Activated B cell treated with CpG ODN at 0.5 μM for 24 hours (primary cell): ENCODE measurements at regions not wholly inside any gene's neighbourhood (a gene's known extent, or its start where the extent isn't known, plus 50 kb on each side); places are given as distances from the start of the nearest gene placed in this dataset.

ENCODE experiments used
- ATAC-seq: fragments of 200-7000 bp; cut with Tn5 transposase; one replicate; pipeline ENCODE4 v1.10.0; 2021; ENCODE audit warnings: low read depth, mild to moderate bottlenecking, moderate library complexity
- CTCF ChIA-PET: fragments of 350-600 bp; sonication (Branson Sonifier 250); formaldehyde crosslinking; loops from one replicate; lab custom pipeline; 2021; ENCODE audit warnings: antibody characterized with exemption; lab: Charles Lee
- POLR2A ChIA-PET: fragments of 350-600 bp; sonication (Branson Sonifier 250); formaldehyde crosslinking; loops from one replicate; lab custom pipeline; 2021; ENCODE audit warnings: antibody characterized with exemption; lab: Charles Lee
- DNase-seq: peaks from one replicate; pipeline ENCODE4 v3.0.0; 2022
- H3K27ac Mint-ChIP-seq: one replicate; pipeline ENCODE4 v1.8.0; 2020; ENCODE audit warnings: mixed read lengths
- H3K27me3 Mint-ChIP-seq: one replicate; pipeline ENCODE4 v1.8.0; 2021; ENCODE audit warnings: mixed read lengths
- H3K36me3 Mint-ChIP-seq: one replicate; pipeline ENCODE4 v1.8.0; 2021; ENCODE audit warnings: low read depth, mixed read lengths
- H3K4me1 Mint-ChIP-seq: one replicate; pipeline ENCODE4 v1.8.0; 2021; ENCODE audit warnings: mixed read lengths
- H3K4me3 Mint-ChIP-seq: one replicate; pipeline ENCODE4 v1.8.0; 2020; ENCODE audit warnings: mild to moderate bottlenecking, mixed read lengths
- H3K9me3 Mint-ChIP-seq: one replicate; pipeline ENCODE4 v1.8.0; 2020; ENCODE audit warnings: mixed read lengths
- intact Hi-C: fragments of 100-400 bp; cut with micrococcal nuclease; formaldehyde crosslinking; loops from one replicate; pipeline ENCODE4 v1.15.1; 2024
- TF ChIP-seq, protein P1 (sequence below): fragments of 200-600 bp; IDR thresholded peaks from one replicate; pipeline ENCODE4 v1.8.0; 2022; ENCODE audit warnings: antibody characterized with exemption, mild to moderate bottlenecking

- ATAC-seq (no peak), DNase-seq (no peak)
- Mint-ChIP-seq H3K36me3 (no peaks in the 10 kb centered on the region), H3K4me1 (no peaks in the 10 kb centered on the region), H3K4me3 (no peak overlapping the region), H3K27ac (no peak overlapping the region), H3K27me3 (peaks cover 4% of the 10 kb centered on the region), H3K9me3 (no peaks in the 10 kb centered on the region)
- ChIA-PET POLR2A (no interaction called here), CTCF (no interaction called here)
- intact Hi-C loops = no loop called here
- TF ChIP-seq, protein P1, sequence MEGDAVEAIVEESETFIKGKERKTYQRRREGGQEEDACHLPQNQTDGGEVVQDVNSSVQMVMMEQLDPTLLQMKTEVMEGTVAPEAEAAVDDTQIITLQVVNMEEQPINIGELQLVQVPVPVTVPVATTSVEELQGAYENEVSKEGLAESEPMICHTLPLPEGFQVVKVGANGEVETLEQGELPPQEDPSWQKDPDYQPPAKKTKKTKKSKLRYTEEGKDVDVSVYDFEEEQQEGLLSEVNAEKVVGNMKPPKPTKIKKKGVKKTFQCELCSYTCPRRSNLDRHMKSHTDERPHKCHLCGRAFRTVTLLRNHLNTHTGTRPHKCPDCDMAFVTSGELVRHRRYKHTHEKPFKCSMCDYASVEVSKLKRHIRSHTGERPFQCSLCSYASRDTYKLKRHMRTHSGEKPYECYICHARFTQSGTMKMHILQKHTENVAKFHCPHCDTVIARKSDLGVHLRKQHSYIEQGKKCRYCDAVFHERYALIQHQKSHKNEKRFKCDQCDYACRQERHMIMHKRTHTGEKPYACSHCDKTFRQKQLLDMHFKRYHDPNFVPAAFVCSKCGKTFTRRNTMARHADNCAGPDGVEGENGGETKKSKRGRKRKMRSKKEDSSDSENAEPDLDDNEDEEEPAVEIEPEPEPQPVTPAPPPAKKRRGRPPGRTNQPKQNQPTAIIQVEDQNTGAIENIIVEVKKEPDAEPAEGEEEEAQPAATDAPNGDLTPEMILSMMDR = no peak
These were observed 476.4 kb downstream of the KIF4B start for GRCh38 chr5:155489949-155490348.

DNA sequence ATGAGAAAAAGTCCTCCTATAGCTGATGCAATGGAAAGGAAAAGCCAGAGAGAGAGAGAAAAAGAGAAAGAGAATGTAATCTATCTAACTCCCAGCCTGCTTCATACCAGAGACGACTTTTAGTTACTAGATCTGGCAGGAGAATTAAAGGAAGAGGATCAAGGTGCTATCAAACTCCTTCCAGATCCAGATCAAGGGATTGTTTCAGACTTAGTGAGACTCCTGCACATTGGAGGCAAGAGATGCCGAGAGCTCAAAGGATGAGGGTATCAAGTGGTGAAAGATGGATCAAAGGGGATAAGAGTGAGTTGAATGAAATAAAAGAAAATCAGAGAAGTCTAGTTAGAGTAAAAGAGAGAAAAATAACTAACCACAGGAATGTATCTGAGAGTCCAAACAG is 478.6 kb downstream of the KIF4B start:
- TF ChIP-seq, protein P1 = no peak
- H3K27me3 Mint-ChIP-seq = peaks cover 3% of the 10 kb centered on the region
- no peaks in the 10 kb centered on the region for H3K4me1 Mint-ChIP-seq
- no peaks in the 10 kb centered on the region for H3K36me3 Mint-ChIP-seq
- POLR2A ChIA-PET = no interaction called here
- H3K27ac Mint-ChIP-seq = no peak overlapping the region
- no peaks in the 10 kb centered on the region for H3K9me3 Mint-ChIP-seq
- DNase-seq (no peak), ATAC-seq (no peak)
- intact Hi-C loops = no loop called here
- H3K4me3 Mint-ChIP-seq = no peak overlapping the region
- CTCF ChIA-PET = no interaction called here

DNA sequence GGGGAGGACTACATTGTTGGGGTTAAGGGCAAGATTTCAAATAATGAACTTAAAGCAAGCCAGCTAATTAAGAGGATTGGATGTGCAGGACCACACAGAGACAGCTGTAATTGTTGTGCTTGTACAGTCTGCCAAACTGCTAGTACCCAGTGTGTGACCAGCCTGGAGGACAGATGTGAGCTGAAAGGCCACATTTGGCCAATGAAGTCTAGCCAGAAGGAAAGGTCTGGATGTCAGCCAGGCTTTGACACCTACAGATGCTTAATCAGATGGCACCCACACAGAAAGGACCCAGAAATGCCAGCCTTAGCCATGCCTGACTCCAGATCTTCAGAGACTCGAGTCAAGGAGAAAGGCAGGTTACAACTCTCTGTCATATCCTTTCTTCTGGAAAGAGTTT is 491.1 kb downstream of the KIF4B start:
- no peak overlapping the region for H3K27ac Mint-ChIP-seq
- H3K9me3 Mint-ChIP-seq = no peaks in the 10 kb centered on the region
- H3K27me3 Mint-ChIP-seq = no peaks in the 10 kb centered on the region
- no peaks in the 10 kb centered on the region for H3K4me1 Mint-ChIP-seq
- TF ChIP-seq, protein P1 = no peak
- no peak overlapping the region for H3K4me3 Mint-ChIP-seq
- DNase-seq (no peak), ATAC-seq (no peak)
- no peaks in the 10 kb centered on the region for H3K36me3 Mint-ChIP-seq
- POLR2A ChIA-PET = no interaction called here
- intact Hi-C loops = no loop called here
- CTCF ChIA-PET = no interaction called here

- CTCF ChIA-PET = no interaction called here
- intact Hi-C loops = no loop called here
- TF ChIP-seq, protein P1 = no peak
These were observed 493.8 kb downstream of the KIF4B start for GRCh38 chr5:155507363-155507762.

GRCh38 chr5:155508673-155509072 is 495.1 kb downstream of the KIF4B start:
- no peaks in the 10 kb centered on the region for H3K36me3 Mint-ChIP-seq
- no peak for DNase-seq
- H3K4me1 Mint-ChIP-seq = no peaks in the 10 kb centered on the region
- intact Hi-C loops = no loop called here
- TF ChIP-seq, protein P1 = no peak
- H3K27me3 Mint-ChIP-seq = no peaks in the 10 kb centered on the region
- no peak overlapping the region for H3K4me3 Mint-ChIP-seq
- H3K27ac Mint-ChIP-seq = no peak overlapping the region
- no peaks in the 10 kb centered on the region for H3K9me3 Mint-ChIP-seq
- POLR2A ChIA-PET = no interaction called here
- ATAC-seq = no peak
- CTCF ChIA-PET = no interaction called here

More at GRCh38 chr5:155507363-155507762, 493.8 kb downstream of the KIF4B start:
- Mint-ChIP-seq H3K27ac (no peak overlapping the region), H3K27me3 (no peaks in the 10 kb centered on the region), H3K9me3 (no peaks in the 10 kb centered on the region), H3K36me3 (no peaks in the 10 kb centered on the region), H3K4me3 (no peak overlapping the region), H3K4me1 (no peaks in the 10 kb centered on the region)
- POLR2A ChIA-PET = no interaction called here
- DNase-seq (no peak), ATAC-seq (no peak)
